Common myeloid progenitor, CD34-positive (primary cell): ENCODE measurements at regions not wholly inside any gene's neighbourhood (a gene's known extent, or its start where the extent isn't known, plus 50 kb on each side); places are given as distances from the start of the nearest gene placed in this dataset.

Experiments used
- CTCF ChIA-PET: fragments of 350-600 bp; sonication (Branson Sonifier 250); formaldehyde crosslinking; loops from one replicate; lab custom pipeline; 2021; ENCODE audit warnings: antibody characterized with exemption; lab: Charles Lee
- POLR2A ChIA-PET: fragments of 350-600 bp; sonication (Branson Sonifier 250); formaldehyde crosslinking; loops from one replicate; lab custom pipeline; 2021; ENCODE audit warnings: antibody characterized with exemption; lab: Charles Lee
- DNase-seq, 3 donors: peaks; one replicate each; pipeline versions ENCODE4 v3.0.0 to v3.0.0-alpha.2; 2013
- H3K27ac ChIP-seq, 2 experiments: 1 replicate in 1 of 2; 2 replicates in 1 of 2; pipeline ENCODE4 v1.7.0; 2013; ENCODE audit warnings: inconsistent platforms in 2 of 2, low read length in 2 of 2, mild to moderate bottlenecking in 2 of 2, low read depth in 1 of 2, moderate library complexity in 1 of 2; ENCODE audit not compliant: severe bottlenecking in 2 of 2, insufficient read depth in 1 of 2, poor library complexity in 1 of 2
- H3K27me3 ChIP-seq, 5 experiments: replicated peaks in 2 of 5; 1 replicate in 3 of 5; 2 replicates in 2 of 5; pipeline versions ENCODE4 v1.6.1 to v1.7.0; 2013; ENCODE audit warnings: low read length in 4 of 5, mild to moderate bottlenecking in 2 of 5, moderate library complexity in 2 of 5, inconsistent platforms in 1 of 5; ENCODE audit not compliant: insufficient read depth in 5 of 5, control insufficient read depth in 4 of 5
- H3K36me3 ChIP-seq, 4 experiments: 1 replicate in 2 of 4; 2 replicates in 2 of 4; pipeline versions ENCODE4 v1.6.1 to v1.7.0; 2013; ENCODE audit warnings: low read length in 3 of 4, control low read depth in 1 of 4, mild to moderate bottlenecking in 1 of 4; ENCODE audit not compliant: control insufficient read depth in 4 of 4, insufficient read depth in 4 of 4
- H3K4me1 ChIP-seq, 4 experiments: 1 replicate in 3 of 4; 2 replicates in 1 of 4; pipeline versions ENCODE4 v1.6.1 to v1.7.1; 2013; ENCODE audit warnings: low read length in 3 of 4, mild to moderate bottlenecking in 3 of 4, control low read depth in 1 of 4, inconsistent platforms in 1 of 4, moderate library complexity in 1 of 4; ENCODE audit not compliant: control insufficient read depth in 4 of 4, insufficient read depth in 4 of 4; ENCODE audit errors: control extremely low read depth in 1 of 4
- H3K4me3 ChIP-seq, 7 experiments: 1 replicate in 4 of 7; 2 replicates in 3 of 7; pipeline versions ENCODE4 v1.5.1 to v1.7.0; 2013; ENCODE audit warnings: mild to moderate bottlenecking in 7 of 7, low read length in 6 of 7, moderate library complexity in 6 of 7, inconsistent platforms in 2 of 7, low read depth in 2 of 7, control low read depth in 1 of 7; ENCODE audit not compliant: insufficient read depth in 4 of 7, control insufficient read depth in 1 of 7; ENCODE audit errors: extremely low read depth in 1 of 7
- H3K9me3 ChIP-seq, 5 experiments: 1 replicate in 4 of 5; 2 replicates in 1 of 5; pipeline versions ENCODE4 v1.6.1 to v1.7.1; 2013; ENCODE audit warnings: low read length in 4 of 5, mild to moderate bottlenecking in 2 of 5, inconsistent platforms in 1 of 5, low read depth in 1 of 5, moderate library complexity in 1 of 5; ENCODE audit not compliant: control insufficient read depth in 4 of 5, insufficient read depth in 2 of 5; ENCODE audit errors: control extremely low read depth in 1 of 5
- WGBS: methylation state at CpG from one replicate; pipeline ENCODE4 v1.1.5; 2013; ENCODE audit not compliant: insufficient coverage; 5-methylcytosine and 5-hydroxymethylcytosine counted together

DNA sequence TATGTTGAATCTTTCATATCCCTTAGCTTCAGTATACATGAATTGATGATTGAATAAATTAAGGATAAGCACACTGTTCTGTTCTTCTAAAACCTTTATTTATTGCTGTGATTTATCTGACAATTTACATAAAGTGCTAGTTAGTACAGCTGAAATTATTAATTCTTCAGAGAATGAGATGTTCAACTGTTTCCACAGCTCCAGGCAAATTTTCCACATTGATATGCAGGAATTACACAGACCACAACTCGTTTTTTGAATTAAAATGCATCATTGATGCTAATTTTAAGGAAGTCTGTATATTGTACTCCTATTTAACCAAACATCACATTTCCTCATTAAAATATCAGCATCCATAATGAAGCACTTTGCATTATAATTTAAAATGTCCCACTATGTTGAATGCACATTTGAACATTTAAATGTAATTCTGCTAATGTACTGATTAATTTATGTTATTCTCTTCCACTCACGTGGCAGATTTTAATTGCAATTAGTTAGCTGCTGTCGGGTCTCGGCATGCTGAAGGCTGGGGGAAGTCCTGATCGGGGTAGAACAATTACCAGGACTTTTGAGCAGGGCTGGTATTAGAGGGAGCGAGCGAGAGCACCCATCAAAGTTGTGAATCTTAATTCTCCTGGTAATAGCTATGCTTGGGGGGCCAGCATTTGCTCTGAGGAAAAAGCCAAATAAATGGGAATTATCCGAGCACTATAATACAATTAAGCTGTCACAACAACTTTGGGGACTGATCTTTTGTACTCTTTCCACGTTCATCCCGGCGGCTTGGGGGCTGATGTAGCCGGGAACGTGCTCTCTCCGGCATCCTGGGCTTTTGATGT lies 136.7 kb upstream of the TMTC4 start:
- Histone ChIP-seq H3K9me3 (no peaks in the 10 kb centered on the region), H3K27me3 (peaks cover 0 to 4% (median 0%) of the 10 kb centered on the region in 5 experiments), H3K36me3 (no peaks in the 10 kb centered on the region), H3K27ac (no peak overlapping the region), H3K4me1 (no peaks in the 10 kb centered on the region), H3K4me3 (no peak overlapping the region)
- DNase-seq: no peak
- POLR2A ChIA-PET: no interaction called here
- CTCF ChIA-PET: no interaction called here
- WGBS: 70% methylated on average over 6 of the region's 14 CpGs

- DNase-seq: no peak
- no peaks in the 10 kb centered on the region for H3K4me1 ChIP-seq
- ChIA-PET POLR2A (no interaction called here), CTCF (no interaction called here)
- no peak overlapping the region for H3K27ac ChIP-seq
- no peaks in the 10 kb centered on the region for H3K9me3 ChIP-seq
- H3K4me3 ChIP-seq: no peak overlapping the region
- H3K36me3 ChIP-seq: no peaks in the 10 kb centered on the region
- WGBS: 87% methylated on average over 3 of the region's 3 CpGs
- peaks cover 0 to 5% (median 2%) of the 10 kb centered on the region in 5 experiments for H3K27me3 ChIP-seq
Observed at GRCh38 chr13:100810481-100810880, 135.9 kb upstream of the TMTC4 start.

DNA sequence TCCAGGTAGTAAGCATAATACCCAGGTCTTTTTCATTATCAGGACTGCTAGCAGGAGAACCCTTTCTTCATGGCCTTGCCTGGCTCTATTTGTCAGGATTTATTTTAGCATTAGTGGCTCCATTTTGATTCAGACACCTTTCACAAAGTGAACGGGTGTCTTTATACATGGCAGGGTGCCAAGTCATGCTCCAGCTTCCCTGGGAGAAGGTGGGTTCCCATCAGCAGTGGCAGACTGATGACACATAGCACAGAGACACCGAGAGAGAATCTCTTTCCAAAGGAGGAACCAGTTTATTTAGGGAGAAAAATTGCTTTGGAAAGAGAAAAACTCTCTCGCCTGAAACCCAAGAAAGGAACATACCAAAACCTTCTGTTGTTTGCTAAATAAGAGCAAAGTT lies 135.3 kb upstream of the TMTC4 start:
- Histone ChIP-seq H3K36me3 (no peaks in the 10 kb centered on the region), H3K27ac (no peak overlapping the region), H3K27me3 (peaks cover 0 to 5% (median 2%) of the 10 kb centered on the region in 5 experiments), H3K9me3 (no peaks in the 10 kb centered on the region), H3K4me1 (no peaks in the 10 kb centered on the region), H3K4me3 (no peak overlapping the region)
- ChIA-PET POLR2A (no interaction called here), CTCF (no interaction called here)
- DNase-seq: no peak
- WGBS: no CpG with 5 or more reads among the region's 3 CpGs

DNA sequence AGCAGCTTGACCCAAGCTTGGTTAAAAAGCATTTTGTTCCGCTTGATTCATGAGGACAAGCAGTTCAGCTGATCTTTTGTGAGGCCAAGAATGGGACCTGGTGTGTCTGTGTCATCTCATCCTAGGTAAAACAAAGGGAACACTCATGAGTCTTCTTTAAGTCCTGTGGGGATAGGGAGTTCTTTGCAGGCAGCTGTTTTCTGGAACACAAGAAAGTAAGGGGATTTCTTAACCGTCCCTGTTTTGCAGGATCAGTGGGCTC lies 134.5 kb upstream of the TMTC4 start:
- ChIA-PET CTCF (interaction anchor here (0.7 kb wide), 1 partner anchor 10 kb away, joined by 3 read pairs; no protein-coding TSS in a partner anchor), POLR2A (no interaction called here)
- 85% methylated on average over 2 of the region's 2 CpGs for WGBS
- no peak for DNase-seq
- Histone ChIP-seq H3K9me3 (no peaks in the 10 kb centered on the region), H3K4me1 (no peaks in the 10 kb centered on the region), H3K27me3 (peaks cover 0 to 5% (median 2%) of the 10 kb centered on the region in 5 experiments), H3K36me3 (no peaks in the 10 kb centered on the region), H3K4me3 (no peak overlapping the region), H3K27ac (no peak overlapping the region)

DNA sequence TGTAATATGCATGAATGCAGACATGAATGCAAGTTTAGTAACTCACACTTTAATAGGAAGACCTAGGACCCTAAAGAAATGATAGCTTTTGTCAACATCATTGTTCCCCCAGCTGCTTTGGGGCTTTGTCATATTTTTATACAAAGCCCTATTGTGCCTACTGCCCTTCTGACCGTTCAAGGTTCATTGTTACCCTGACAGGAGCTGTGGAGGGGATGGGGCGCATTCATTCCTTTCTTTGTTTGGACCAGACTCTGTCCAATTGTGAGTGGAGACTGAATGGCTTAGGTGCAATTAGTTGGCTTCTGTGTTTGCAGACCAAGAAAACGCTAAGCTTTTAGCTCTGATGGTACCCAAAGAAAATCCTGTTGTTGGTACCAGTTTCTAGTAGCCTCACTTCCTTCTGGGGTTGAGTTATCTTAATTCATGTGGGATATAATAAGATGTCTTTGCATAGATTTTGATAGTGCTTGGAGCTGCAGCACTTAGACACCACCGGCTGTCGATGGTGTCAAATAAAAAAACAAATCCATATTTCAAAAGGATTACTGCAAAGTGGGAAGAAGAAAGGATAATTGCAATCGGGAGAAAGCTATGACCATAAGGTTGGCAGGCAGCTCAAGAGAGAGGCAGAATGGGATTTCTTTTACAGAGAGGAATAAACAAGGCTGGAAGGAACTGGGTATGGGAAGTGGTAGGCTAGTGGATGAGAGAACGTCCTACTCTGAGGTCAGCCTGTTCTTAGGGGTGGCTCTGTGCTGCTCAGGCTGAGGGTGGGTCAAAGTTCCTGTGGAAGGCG lies 133.9 kb upstream of the TMTC4 start:
- Histone ChIP-seq H3K27ac (no peak overlapping the region), H3K9me3 (no peaks in the 10 kb centered on the region), H3K4me1 (no peaks in the 10 kb centered on the region), H3K36me3 (no peaks in the 10 kb centered on the region), H3K4me3 (no peak overlapping the region), H3K27me3 (peaks cover 0 to 5% (median 2%) of the 10 kb centered on the region in 5 experiments)
- CTCF ChIA-PET: interaction anchor here (0.7 kb wide), 1 partner anchor 10 kb away, joined by 3 read pairs; no protein-coding TSS in a partner anchor
- DNase-seq: no peak
- POLR2A ChIA-PET: no interaction called here
- 52% methylated on average over 6 of the region's 8 CpGs for WGBS

DNA sequence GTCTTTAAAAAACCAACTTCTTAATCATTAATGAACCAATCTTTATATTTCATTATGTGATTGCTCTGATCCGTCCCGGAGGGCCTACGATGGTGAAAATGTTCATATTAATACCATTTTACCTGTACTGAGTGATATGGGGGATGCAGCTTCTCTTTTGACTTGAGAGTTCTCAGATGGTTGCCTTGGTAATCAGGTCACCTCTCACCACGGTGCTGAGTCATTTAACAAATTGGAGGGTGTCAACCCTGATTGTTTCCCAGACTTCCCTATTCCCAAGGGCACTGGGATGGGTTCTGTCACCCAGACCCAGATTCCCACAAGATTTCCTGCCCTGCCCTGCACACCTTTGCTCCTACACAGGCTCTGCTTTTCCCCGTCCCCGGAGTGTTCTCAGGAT lies 128.5 kb upstream of the TMTC4 start:
- peaks cover 0 to 5% (median 0%) of the 10 kb centered on the region in 5 experiments for H3K27me3 ChIP-seq
- no peaks in the 10 kb centered on the region for H3K4me1 ChIP-seq
- H3K4me3 ChIP-seq: no peak overlapping the region
- no peak overlapping the region for H3K27ac ChIP-seq
- no peak for DNase-seq
- POLR2A ChIA-PET: no interaction called here
- WGBS: 69% methylated on average over 3 of the region's 6 CpGs
- no peaks in the 10 kb centered on the region for H3K36me3 ChIP-seq
- CTCF ChIA-PET: no interaction called here
- no peaks in the 10 kb centered on the region for H3K9me3 ChIP-seq

DNA sequence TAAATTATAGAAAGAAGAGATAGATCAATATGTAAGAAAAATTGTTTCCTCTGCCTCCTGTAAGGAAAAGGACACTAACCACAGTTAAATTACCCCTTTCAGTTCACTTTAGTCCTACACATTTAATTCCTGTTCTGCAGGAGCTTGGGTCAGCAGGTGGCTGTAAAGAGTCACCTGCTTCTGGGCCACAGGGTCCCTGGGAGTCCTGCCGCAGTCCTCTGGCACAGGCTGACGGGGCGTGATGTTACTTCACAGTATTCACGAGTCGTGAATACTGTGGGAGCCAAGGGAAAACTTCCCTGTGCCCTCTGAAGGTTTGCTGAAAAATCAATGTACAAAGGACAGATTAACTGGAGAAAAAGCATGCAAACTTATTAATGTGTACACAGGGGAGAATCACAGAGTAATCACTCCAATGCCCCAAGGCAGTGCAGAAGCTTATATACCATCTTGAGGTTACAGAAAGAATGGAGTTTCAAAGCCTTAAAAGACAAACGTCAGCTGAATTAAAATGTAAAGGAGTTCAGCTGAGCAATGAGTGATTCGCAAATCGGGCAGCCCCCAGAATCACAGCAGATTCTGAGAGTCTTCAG lies 125.8 kb upstream of the TMTC4 start:
- ChIA-PET CTCF (no interaction called here), POLR2A (no interaction called here)
- Histone ChIP-seq H3K9me3 (peaks cover 0 to 3% (median 0%) of the 10 kb centered on the region in 5 experiments), H3K4me3 (no peak overlapping the region), H3K27me3 (no peaks in the 10 kb centered on the region), H3K27ac (no peak overlapping the region), H3K36me3 (no peaks in the 10 kb centered on the region), H3K4me1 (no peaks in the 10 kb centered on the region)
- 89% methylated on average over 7 of the region's 8 CpGs for WGBS
- DNase-seq: no peak
